ENCODE measurements at regions not wholly inside any gene's neighbourhood (a gene's known extent, or its start where the extent isn't known, plus 50 kb on each side); places are given as distances from the start of the nearest gene placed in this dataset.

GRCh38 chr11:134797411-134798089, 385.5 kb upstream of the B3GAT1 start:
- TF ChIP-seq CTCF (IDR thresholded peaks at IDR 0.05; ENCODE audit: low read length) (no peak), EZH2 (IDR thresholded peaks at IDR 0.05; ENCODE audit: borderline replicate concordance, low read length) (no peak)

All from OCI-LY1 (cell line).